ENCODE measurements at regions not wholly inside any gene's neighbourhood (a gene's known extent, or its start where the extent isn't known, plus 50 kb on each side); places are given as distances from the start of the nearest gene placed in this dataset.

DNA sequence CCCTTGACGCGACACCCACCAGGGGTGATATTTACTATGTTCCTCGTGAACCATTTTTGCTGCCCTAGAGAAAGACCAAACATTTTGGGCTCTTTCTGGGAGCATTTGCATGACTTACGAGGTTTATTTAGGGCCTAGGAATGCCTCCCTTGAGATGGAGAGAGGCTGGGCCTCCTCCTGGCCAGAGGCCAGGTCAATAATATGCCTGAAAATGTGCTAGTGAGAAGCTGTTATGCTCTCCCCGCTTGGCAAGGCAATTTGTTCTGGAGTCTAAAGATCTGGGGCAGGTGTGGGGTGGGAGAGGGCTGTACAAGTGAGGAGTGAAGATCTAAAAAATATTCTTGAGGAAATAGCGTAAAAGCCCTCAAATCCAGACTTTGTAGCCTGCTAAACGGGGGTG, 587.3 kb upstream of the CDH5 start:
- Histone ChIP-seq H3K27me3 (no peaks in the 10 kb centered on the region), H3K9me3 (peaks cover 0 to 15% (median 9%) of the 10 kb centered on the region in 4 donors), H3K4me3 (no peak overlapping the region), H3K36me3 (no peaks in the 10 kb centered on the region), H3K27ac (no peak overlapping the region), H3K4me1 (peaks cover 0 to 10% (median 4%) of the 10 kb centered on the region in 4 donors)
- no peak for TF ChIP-seq POLR2AphosphoS5 (IDR thresholded peaks at IDR 0.05)
- TF ChIP-seq POLR2A (IDR thresholded peaks at IDR 0.05): no peak
- TF ChIP-seq EP300 (IDR thresholded peaks at IDR 0.05): no peak
- TF ChIP-seq, protein P1, sequence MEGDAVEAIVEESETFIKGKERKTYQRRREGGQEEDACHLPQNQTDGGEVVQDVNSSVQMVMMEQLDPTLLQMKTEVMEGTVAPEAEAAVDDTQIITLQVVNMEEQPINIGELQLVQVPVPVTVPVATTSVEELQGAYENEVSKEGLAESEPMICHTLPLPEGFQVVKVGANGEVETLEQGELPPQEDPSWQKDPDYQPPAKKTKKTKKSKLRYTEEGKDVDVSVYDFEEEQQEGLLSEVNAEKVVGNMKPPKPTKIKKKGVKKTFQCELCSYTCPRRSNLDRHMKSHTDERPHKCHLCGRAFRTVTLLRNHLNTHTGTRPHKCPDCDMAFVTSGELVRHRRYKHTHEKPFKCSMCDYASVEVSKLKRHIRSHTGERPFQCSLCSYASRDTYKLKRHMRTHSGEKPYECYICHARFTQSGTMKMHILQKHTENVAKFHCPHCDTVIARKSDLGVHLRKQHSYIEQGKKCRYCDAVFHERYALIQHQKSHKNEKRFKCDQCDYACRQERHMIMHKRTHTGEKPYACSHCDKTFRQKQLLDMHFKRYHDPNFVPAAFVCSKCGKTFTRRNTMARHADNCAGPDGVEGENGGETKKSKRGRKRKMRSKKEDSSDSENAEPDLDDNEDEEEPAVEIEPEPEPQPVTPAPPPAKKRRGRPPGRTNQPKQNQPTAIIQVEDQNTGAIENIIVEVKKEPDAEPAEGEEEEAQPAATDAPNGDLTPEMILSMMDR (IDR thresholded peaks at IDR 0.05): no peak
- DNase-seq: no peak
- intact Hi-C loops (cut with DNase I; ENCODE audit: low total_unique reads): no loop called here
- WGBS, 5 donors: 73 to 87% (median 84%) methylated on average over 7 of the region's 7 CpGs

DNA sequence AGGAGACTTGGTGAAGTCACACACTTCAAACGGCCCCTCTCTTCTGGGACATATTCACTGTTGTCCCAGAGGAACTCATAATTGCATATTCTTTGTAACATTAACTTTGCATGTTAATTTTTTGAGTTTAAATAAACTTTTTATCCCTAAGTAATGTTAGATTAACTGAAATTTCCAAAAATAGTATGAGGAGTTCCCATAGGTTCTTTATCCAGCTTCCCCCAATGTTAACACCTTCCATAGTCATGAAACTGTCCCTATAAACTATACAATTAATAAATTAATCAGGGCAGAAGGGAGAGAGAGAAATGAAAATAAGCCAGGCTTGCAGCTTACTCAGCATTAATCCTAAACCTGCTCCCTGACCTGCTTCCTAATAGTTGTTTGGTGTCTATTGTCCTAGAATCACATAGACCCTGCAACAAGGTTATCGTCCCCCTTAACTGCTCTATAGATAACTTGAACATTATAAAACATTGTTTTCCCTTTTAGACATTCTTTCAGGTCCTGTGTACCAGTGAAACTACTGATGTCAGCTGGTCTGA, 589.8 kb upstream of the CDH5 start:
- TF ChIP-seq, protein P1 (IDR thresholded peaks at IDR 0.05): no peak
- TF ChIP-seq POLR2A (IDR thresholded peaks at IDR 0.05): no peak
- TF ChIP-seq EP300 (IDR thresholded peaks at IDR 0.05): no peak
- no peak for TF ChIP-seq POLR2AphosphoS5 (IDR thresholded peaks at IDR 0.05)
- 72 to 85% (median 76%) methylated on average over 2 of the region's 2 CpGs for WGBS, 5 donors
- H3K9me3 ChIP-seq: peaks cover 0 to 15% (median 9%) of the 10 kb centered on the region in 4 donors
- no peaks in the 10 kb centered on the region for H3K27me3 ChIP-seq
- H3K4me1 ChIP-seq: no peaks in the 10 kb centered on the region
- H3K4me3 ChIP-seq: no peak overlapping the region
- intact Hi-C loops (cut with DNase I; ENCODE audit: low total_unique reads): no loop called here
- no peaks in the 10 kb centered on the region for H3K36me3 ChIP-seq
- no peak overlapping the region for H3K27ac ChIP-seq
- DNase-seq: no peak

DNA sequence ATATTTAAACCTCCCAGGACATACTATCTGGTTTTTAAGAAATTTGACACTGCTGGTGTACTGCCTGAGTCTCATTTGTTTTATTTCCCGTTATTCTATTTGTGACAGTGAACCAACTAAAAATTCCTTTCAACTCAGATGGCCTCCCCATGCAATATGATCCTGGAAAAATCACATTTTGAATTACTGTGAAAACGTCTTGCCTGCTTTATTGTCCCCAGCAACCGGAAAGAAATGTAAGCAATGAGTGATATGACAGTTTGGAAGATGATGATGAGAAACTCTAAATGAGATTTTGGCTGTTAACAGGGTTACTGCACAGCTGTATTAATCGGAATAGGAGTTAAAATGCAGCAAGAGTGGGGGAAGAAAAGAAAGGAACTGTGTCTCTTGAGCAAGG, 590.7 kb upstream of the CDH5 start:
- Histone ChIP-seq H3K36me3 (no peaks in the 10 kb centered on the region), H3K4me3 (no peak overlapping the region), H3K9me3 (peaks cover 0 to 21% (median 16%) of the 10 kb centered on the region in 4 donors), H3K4me1 (no peaks in the 10 kb centered on the region), H3K27ac (no peak overlapping the region), H3K27me3 (no peaks in the 10 kb centered on the region)
- intact Hi-C loops (cut with DNase I; ENCODE audit: low total_unique reads): no loop called here
- no peak for DNase-seq
- TF ChIP-seq POLR2A (IDR thresholded peaks at IDR 0.05) (no peak), POLR2AphosphoS5 (IDR thresholded peaks at IDR 0.05) (no peak), EP300 (IDR thresholded peaks at IDR 0.05) (no peak)
- TF ChIP-seq, protein P1 (IDR thresholded peaks at IDR 0.05): no peak
- WGBS, 5 donors: 43 to 68% (median 62%) methylated on average over 4 of the region's 4 CpGs

DNA sequence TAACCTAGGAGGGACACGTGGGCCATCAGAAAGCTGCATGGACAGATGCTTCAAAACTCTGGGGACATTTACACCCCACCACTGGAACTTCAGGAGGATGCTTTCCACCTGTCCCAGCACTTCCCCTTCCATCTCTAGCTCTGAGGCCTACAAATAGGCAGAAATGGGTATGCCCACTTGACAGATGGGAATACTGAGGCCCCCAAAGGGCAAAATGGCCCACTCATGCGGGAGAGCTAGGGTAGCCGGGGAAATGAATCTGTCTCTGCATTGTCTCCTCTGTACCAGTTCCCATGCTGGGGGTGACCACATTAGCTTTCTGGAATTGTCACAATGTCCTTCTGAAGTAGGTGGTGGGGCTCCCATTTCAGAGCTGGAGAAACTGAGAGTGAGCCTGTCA, 592.1 kb upstream of the CDH5 start:
- WGBS, 5 donors: 43 to 91% (median 54%) methylated on average over 3 of the region's 3 CpGs
- no peak for TF ChIP-seq POLR2A (IDR thresholded peaks at IDR 0.05)
- TF ChIP-seq, protein P1 (IDR thresholded peaks at IDR 0.05): no peak
- TF ChIP-seq EP300 (IDR thresholded peaks at IDR 0.05): no peak
- no peak for TF ChIP-seq POLR2AphosphoS5 (IDR thresholded peaks at IDR 0.05)
- Histone ChIP-seq H3K27ac (no peak overlapping the region), H3K4me1 (no peaks in the 10 kb centered on the region), H3K27me3 (no peaks in the 10 kb centered on the region), H3K4me3 (no peak overlapping the region), H3K36me3 (no peaks in the 10 kb centered on the region), H3K9me3 (peaks cover 0 to 30% (median 25%) of the 10 kb centered on the region in 4 donors)
- intact Hi-C loops (cut with DNase I; ENCODE audit: low total_unique reads): no loop called here
- no peak for DNase-seq
